GM19463 (cell line): ENCODE measurements at regions not wholly inside any gene's neighbourhood (a gene's known extent, or its start where the extent isn't known, plus 50 kb on each side); places are given as distances from the start of the nearest gene placed in this dataset.

Source experiments
- ATAC-seq: cut with Tn5 transposase; IDR thresholded peaks from one replicate; pipeline ENCODE4 v1.9.1; 2021; ENCODE audit warnings: mild to moderate bottlenecking, moderate library complexity; ENCODE audit not compliant: unreplicated experiment

DNA sequence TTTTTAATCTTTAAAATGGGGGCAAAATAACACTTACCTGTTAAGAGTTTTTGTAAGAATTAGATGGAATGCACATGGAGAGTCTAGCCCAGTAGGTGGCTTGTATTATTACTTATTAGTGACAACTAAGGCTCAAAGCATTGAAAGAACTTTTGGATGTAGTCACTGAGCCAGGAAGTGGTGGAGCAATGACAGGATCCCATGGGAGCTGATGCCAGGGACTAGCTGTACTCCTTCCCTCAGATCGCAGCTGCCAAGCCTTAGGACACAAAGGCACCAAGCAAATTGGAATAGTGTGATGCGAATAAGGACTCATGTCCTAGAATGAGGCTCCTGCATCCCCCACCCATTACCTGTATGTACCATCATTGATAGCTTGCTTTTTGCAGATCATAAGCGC is 370.4 kb upstream of the RGMA start:
- no peak for ATAC-seq

DNA sequence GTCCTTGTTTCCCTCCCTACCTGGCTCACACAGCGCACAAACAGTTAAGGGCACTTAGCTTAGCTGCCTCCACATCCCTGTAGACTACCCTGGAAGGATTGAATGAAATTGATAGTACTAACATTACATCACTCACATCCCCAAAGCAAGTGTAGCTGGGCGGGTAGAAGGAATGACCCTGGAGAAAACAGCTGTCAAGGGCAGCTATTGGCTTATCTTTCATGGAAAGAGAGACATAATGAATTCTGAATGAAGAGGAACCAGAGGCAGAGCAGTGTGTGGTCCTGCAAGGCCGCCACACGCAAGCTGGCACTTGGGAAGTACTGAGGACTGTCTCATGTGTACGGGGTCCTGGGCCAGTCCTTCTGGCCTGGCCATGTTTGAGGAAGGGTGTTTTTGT is 369.6 kb upstream of the RGMA start:
- no peak for ATAC-seq

DNA sequence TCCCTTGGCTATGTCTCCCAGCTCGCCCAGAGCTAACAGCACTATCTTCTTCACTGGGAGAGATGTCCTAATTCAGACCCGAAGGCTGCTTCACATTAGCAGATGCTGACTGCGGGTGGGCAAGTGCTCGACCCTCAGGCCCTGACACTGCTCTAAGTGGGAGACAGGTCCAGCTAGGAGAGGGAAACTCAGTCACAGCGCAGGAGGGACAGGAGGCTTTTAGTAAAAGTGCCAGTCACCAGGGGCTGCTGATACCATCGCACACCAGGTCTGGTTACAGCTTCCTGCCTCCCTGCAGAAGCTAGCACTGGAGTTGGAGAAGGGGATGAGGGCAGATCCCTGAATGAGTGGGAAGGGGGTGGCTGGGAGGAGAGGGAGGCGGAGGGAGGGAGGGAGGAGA is 365.8 kb upstream of the RGMA start:
- no peak for ATAC-seq

DNA sequence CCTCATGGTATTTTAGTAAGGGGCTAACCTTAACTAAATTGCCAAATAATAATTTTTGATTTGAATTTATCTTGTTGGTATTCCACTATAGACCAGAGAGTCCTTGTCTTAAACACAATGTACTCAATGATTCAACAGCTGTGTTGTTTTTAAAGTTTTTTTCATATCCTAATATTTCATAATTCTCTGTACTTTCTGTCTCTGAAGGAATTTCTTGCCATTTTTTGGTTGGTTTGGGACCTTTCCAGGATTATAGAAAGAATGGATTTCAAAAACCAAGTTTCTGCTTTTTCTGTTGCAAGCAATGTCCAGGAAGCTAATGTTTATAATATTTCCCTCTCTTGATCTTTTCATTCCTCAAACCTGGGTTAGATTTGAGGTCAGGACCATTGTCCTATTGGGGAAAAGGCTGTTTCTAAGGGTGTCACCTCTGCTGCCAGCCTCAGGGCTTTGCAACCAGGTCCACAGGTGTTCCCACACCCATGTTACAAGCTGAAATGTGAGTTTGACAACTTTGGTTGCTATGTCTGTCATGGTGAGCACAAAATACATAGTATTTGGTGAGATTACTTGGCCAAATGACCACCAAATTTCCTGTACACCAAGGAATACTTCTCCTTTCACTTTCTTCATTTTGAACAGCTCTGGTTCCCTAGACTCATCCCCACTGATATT is 363.7 kb upstream of the RGMA start:
- ATAC-seq: no peak

DNA sequence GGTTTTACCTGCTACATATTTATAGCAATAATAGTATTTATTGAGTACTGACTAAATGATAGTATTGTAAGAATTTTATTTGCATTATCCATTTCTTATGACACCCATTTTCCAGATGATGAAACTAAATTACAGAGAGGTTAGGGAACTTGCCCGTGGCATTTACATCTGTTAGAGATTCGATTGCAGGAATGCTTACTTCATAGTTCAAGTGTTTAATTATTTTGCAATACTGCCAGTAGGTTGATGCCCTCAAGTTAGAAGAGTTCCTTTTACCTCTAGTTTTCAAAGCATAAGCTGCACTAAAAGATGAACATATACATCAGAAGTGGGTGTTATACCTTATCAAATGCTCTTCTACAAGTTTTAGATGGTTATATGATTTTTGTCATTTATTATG is 362.8 kb upstream of the RGMA start:
- no peak for ATAC-seq

DNA sequence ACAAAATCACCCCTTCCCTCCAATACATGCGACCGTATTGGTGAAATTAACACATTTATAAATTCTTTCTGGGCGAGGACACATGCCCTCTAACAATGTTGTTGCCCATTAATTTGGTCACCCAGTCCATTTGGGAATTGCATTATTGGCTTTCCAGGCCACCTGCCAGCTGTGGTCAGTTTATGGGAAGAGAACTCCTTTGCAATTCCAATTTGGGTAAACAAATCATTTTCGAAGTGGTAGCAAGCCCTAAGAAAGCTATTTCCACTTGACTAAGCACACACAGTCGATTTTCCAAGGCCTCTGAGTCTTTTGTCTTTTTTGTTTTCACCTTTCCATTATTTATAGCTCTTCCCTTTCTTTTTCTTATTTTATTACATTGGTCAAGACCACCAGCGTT is 362.3 kb upstream of the RGMA start:
- no peak for ATAC-seq

DNA sequence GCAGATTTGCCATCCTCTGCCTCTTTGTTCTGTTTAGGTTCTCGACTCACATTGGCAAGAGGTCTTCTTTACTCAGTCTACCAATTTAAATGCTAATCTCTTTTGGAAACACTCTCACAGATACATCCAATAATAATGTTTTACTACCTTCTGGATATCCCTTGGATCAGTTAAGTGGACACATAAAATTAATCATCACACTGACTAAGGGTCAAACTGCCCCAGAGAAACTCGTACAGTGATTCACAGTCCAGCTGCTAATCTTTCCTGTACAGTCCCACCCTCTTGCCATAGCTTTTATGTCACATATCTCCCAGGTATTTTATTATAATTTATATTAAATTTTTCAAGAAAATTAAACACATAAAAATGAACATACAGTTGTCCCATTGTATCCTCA is 360.8 kb upstream of the RGMA start:
- no peak for ATAC-seq

DNA sequence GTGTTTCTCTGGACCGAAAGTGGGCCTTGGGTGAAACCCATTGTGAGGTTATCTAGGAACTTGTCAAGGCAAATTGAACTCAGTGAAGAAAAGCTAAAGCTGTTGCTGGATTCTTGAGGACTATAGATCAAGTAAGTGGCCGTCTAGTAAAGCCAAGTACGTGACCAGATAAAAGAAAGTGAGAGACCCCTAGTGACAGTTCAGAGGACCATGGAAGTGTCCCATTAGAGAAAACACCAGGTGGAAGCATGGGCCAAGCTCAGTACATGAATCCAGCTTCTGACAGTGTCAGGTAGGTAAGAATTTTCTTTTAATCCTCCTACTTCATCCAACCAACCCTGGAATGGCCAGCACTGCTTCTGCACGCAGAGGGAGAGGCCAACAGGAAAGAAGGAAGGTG is 349.3 kb upstream of the RGMA start:
- no peak for ATAC-seq

DNA sequence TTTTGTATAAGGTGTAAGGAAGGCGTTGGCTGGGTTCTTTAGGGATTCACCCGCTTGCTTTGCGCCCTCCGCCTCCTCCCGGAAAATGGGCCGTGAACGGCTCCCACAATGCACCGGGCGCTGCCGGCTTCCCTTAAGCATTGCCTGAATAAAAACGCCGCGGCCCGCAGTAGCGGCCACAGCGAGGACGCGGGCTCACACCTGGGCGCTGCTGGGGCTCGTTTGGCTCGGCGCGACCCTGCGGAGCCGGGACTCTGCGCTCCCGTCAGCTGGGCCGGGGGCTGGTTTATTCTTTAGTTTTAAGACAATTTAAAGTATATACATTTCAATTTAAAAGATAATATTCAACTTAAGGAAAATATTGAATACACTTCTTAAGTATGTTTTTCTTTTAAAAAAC is 343.5 kb upstream of the RGMA start:
- no peak for ATAC-seq

DNA sequence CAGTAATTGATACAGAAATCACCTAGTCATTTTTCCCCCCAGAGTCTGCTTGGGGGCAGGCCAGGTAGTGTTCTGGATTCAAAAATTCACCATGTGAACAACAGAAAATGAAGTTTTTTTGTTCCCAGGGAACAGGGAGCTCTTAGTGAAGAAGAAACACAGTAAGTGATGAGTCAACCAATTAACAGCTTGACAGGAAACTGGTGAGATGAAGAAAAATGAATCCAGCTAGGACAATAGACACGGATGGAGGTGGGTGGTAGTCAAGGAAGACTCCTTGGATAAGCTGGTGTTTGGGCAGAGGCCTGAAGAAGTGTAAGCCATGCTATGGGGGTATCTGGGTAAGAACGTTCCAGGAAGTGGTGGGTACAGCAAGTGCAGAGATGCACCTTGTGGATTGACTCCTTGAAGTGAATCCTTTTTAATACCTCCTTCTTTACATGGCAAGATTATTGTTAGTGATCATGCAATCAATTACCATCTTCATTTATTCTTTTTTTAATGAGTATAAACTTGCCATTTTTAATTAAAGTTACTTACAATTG is 339.9 kb upstream of the RGMA start:
- no peak for ATAC-seq

DNA sequence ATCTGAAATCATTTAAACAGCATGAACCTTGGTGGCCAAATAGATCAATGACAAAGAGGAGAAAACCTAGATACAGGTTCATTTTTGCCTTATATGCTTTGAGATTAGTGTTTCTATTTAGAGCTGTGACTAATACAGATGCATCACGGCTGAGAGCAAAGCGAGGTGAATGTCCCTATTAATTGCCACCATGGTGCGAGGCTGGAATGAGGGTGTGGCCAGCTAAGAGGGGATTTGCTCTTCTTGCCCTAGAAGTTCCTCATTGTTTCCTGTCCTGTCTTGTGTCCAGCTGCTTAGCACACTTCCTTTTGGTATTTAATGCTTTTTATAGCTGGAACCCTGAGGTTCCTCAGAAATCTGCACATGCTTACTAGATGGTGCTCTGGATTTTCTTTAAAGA is 339.1 kb upstream of the RGMA start:
- ATAC-seq: no peak

DNA sequence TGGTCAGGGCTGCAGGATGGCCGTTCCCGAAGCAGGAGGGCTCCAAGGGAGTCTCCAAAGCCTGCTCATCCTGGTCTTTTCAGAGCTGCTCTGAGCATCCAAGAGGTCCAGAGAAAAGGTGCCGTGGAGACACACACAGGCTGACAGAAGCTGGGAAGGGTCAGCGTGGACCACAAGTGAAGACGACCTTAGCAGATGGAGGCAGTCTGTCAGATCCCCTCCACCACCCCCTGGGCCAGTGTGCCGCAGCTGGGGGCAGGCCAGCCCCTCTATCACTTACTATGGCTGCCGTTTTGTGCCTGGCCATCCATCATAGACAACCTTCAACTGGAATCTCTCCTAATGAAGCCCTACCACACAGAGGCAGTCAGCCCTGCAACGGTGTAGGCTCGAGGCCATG is 335.1 kb upstream of the RGMA start:
- no peak for ATAC-seq

DNA sequence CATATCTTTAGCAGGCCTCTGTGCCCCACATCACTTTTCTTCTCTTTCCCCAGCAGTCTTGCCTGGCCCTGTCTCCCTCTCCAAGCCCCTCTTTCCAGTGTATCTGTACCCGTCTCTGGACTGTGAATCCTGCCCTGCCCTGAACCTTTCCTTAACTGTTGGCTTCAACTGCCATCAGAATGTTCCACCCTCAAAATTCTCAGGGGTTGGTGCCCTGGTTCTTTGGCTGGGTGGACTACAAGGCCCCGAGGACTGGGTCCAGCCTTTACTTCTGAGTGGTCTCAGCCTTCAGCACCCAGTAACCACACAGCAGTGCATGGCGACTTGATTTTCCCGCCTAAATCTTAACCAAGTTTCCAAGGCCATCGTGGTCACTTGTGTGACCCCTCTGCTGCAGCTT is 333.5 kb upstream of the RGMA start:
- ATAC-seq: no peak

DNA sequence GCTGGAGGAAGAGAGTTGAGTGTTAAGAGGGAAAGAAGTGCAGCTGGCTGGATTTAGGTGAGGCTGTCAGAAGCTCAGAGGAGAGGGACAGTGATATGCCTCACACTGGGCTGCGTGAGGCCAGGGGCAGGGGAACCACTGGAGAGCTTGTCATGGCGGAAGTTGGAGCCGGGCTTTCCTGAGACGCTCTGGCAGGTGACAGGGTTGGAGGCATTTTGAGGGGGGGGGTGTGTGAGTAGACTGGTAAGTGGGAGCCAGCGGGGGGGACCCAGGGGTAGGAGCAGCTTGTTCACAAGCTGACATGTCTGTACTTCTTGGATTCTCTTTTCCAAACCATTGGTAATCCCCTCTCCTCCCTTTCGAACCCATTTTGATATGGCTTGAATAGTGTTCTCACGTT is 331.5 kb upstream of the RGMA start:
- ATAC-seq: no peak

DNA sequence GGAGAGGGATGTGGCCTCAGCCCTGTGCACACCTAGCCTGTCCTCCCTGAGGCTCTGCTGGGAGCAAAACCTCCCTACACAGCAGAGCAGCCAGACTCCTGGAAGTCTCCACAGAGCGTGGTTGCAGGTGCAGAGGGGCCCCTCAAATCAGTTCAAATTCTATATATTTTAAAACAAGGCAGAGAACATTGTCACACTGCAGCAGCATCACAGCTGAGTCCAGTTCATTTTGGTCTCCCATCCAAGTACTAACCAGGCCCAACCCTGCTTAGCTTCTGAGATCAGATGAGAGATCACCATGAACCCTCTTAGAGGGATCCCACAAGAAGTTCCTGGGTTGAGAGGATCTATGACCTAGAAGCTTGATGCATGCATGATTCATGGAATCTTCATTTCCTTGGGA is 331.0 kb upstream of the RGMA start:
- no peak for ATAC-seq

DNA sequence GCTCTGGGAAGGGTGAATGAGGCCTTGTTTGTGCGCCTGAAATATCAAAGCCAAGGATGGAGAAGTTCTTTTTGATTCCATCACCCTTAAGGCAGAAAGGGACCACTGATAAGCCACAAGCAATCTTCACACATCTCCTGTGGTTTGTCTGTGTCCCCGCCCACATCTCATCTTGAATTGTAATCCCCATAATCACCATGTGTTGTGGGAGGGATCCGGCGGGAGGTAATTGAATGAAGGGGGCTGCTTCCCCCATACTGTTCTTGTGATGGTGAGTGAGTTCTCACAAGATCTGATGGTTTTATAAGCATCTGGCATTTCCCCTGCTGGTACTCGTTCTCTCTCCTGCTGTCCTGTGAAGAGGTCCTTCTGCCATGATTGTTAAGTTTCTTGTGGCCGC is 329.6 kb upstream of the RGMA start:
- ATAC-seq: no peak

DNA sequence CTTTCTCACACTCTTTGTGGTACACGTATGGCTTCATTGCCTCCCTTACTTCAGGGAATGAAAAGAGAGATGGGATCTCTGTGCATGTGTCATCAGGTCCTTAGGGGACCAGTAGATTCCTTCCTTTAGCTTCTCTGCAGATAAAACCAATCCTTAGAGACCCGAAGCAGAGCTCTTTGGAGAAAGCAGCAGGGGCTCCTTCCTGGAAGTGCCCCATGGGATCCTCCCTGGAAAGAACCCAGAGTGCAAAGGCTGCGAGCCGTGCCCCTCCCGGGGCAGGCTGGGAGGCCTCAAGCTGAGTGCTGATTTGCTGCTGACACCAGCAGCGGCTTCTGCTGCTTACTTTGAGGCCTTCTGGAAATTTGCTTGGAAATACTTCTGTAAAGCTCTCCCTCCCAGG is 328.6 kb upstream of the RGMA start:
- no peak for ATAC-seq

DNA sequence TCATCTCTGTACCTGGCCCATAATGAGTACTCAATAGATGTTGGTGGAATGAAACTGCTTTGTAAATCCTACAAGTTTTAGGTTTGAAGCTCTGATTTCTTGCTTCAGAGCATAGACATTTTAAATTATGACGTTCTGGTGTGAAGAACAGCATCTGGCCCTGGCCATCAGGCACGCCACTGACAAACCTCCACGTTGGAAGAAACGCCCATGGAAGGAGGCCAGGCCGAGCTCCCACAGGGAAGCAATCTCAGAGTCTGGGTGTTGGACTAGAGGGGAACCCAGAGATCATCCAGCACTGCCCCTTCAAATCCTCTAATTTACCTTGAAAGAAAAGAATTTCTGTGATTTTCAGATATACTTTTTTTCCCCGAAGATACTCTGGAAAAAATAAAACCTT is 328.1 kb upstream of the RGMA start:
- no peak for ATAC-seq

DNA sequence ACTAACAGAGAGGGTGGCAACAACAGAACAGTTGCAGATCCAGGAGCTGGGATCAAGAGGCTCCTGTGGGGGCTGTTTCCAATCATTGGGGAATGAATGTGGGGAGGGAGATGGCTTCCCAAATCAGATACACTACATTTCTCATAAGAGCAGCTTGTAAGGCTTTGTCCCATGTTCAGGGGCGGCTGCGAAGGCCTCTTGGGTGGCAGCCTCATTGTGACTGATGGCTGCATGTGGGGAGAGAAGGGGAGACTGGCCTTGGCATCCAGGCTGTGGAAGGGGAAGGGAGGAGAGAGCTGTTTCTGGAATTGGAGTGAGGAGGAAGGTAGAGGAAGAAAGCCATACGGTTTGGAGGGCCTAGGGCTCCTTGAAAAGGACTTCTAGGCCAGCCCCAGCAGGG is 326.6 kb upstream of the RGMA start:
- ATAC-seq: no peak

DNA sequence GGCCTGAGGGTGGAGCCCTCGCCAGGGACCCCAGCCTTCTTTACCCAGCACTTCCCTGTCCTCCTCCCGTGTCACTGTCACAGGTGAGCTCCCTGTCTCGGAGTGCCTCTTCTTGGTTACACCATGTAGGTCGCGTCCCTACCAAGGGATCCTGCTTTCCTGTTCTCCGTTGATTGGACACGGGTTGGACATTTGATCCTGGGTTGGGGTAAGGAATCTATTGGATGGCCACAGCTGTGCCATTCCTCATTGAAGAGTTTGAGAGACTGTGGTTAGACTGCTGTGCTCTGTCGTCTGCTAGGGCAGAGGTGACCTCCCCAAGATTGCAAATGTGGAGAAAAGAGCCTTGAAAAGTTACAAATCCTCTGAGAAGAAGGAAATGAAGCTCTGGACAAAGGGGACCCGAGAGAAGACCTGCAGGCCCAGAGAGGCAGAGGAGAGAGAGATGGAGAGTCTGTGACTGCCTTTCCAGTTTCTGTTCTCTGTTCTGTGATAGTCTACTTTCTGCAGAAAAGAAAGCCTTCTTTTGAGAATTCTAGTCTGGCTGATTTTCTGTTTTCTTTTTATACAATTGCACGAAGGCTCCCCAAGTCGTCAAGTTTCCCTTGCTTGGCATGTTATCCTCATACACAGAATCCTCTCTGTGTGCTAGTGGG is 325.7 kb upstream of the RGMA start:
- no peak for ATAC-seq

DNA sequence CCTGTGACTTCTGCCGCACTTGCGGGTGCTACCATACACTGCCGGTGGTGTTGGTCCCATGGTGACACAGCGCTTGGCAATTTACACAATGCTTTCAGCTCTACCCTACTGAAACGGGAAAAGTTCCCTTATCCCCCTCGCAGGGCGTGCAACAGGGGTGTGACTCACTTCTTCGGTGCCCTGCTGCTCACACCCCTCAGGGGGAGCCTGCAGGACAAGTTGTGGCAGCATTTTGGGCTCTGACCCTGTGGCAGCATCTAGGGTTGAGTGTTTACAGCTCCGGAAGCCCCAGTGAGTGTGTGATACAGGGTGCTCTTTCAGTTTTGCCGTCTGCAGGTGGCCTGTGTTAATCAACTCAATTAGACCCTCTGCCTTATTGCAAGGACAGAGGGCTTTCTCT is 324.7 kb upstream of the RGMA start:
- no peak for ATAC-seq

DNA sequence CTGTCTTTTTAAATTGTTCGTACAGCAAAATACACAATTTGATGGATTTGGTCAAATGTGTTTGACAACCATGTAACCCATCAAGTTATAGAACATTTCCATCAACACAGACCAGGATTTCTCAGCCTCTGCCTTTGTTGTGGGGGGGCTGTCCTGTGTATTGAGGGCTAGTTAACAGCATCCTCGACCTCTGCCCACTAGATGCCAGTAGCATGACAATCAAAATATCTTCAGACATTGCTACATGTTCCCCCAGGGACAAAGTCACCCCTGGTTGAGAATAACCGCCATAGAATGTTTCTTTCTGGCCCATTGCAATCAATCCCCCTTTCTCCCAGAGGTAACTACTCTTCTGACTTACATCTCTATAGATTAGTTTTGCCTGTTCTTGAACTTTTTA is 310.1 kb upstream of the RGMA start:
- no peak for ATAC-seq

DNA sequence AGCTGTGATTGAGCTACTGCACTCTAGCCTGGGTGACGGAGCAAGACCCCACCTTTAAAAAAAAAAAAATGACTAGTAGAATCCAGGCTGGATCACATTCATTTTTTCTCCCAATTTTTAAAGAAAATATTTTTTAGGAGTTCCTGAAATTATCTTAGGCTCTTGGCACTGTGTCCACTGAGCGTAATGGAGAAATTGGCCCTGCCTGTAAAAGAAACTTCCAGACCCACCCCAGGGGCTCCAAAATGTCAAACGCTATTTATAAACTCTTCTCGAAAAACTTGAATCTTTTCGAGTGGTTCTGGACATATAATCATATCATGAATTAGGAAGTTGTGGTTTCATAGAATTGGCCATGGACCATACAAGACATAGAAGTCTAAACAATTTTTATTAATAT is 300.2 kb upstream of the RGMA start:
- ATAC-seq: no peak
